ENCODE measurements at regions not wholly inside any gene's neighbourhood (a gene's known extent, or its start where the extent isn't known, plus 50 kb on each side); places are given as distances from the start of the nearest gene placed in this dataset.

GRCh38 chr4:114472269-114473032, 126.2 kb upstream of the UGT8 start:
- no peaks in the 10 kb centered on the region for H3K9me3 ChIP-seq
- no peaks in the 10 kb centered on the region for H3K4me1 ChIP-seq
- DNase-seq: no peak
- intact Hi-C loops (cut with DNase I; ENCODE audit: low total_unique reads): no loop called here
- in situ Hi-C loops (cut with MboI; ENCODE audit: low sequenced_read_pairs in 4 of 4): no loop called here
- no peak for TF ChIP-seq CTCF (IDR thresholded peaks at IDR 0.05 in 4 of 5, conservative IDR thresholded peaks at IDR 0.05 in 1 of 5)
- no peak for TF ChIP-seq POLR2A (IDR thresholded peaks at IDR 0.05)
- no peaks in the 10 kb centered on the region for H3K27me3 ChIP-seq
- no peak overlapping the region for H3K4me3 ChIP-seq
- H3K36me3 ChIP-seq: no peaks in the 10 kb centered on the region
- no peak overlapping the region for H3K27ac ChIP-seq
- ATAC-seq: no peak

GRCh38 chr4:114474188-114474800, 124.3 kb upstream of the UGT8 start:
- Histone ChIP-seq H3K4me1 (no peaks in the 10 kb centered on the region), H3K9me3 (no peaks in the 10 kb centered on the region), H3K27me3 (no peaks in the 10 kb centered on the region), H3K27ac (no peak overlapping the region), H3K36me3 (no peaks in the 10 kb centered on the region), H3K4me3 (no peak overlapping the region)
- ATAC-seq (no peak), DNase-seq (no peak)
- intact Hi-C loops (cut with DNase I; ENCODE audit: low total_unique reads): no loop called here
- in situ Hi-C loops (cut with MboI; ENCODE audit: low sequenced_read_pairs in 4 of 4): no loop called here
- TF ChIP-seq CTCF (IDR thresholded peaks at IDR 0.05 in 4 of 5, conservative IDR thresholded peaks at IDR 0.05 in 1 of 5) (no peak), POLR2A (IDR thresholded peaks at IDR 0.05) (no peak)

- in situ Hi-C loops (cut with MboI; ENCODE audit: low sequenced_read_pairs in 4 of 4) (no loop called here), intact Hi-C loops (cut with DNase I; ENCODE audit: low total_unique reads) (no loop called here)
- Histone ChIP-seq H3K27me3 (no peaks in the 10 kb centered on the region), H3K36me3 (no peaks in the 10 kb centered on the region), H3K27ac (no peak overlapping the region), H3K4me3 (no peak overlapping the region), H3K9me3 (no peaks in the 10 kb centered on the region), H3K4me1 (no peaks in the 10 kb centered on the region)
- TF ChIP-seq POLR2A (IDR thresholded peaks at IDR 0.05): no peak
- no peak for TF ChIP-seq CTCF (IDR thresholded peaks at IDR 0.05 in 4 of 5, conservative IDR thresholded peaks at IDR 0.05 in 1 of 5)
- DNase-seq (no peak), ATAC-seq (no peak)
These were observed 122.3 kb upstream of the UGT8 start for GRCh38 chr4:114476310-114476709.

- H3K9me3 ChIP-seq: no peaks in the 10 kb centered on the region
- H3K27ac ChIP-seq: no peak overlapping the region
- TF ChIP-seq CTCF (IDR thresholded peaks at IDR 0.05 in 4 of 5, conservative IDR thresholded peaks at IDR 0.05 in 1 of 5) (no peak), POLR2A (IDR thresholded peaks at IDR 0.05) (no peak)
- in situ Hi-C loops (cut with MboI; ENCODE audit: low sequenced_read_pairs in 4 of 4): no loop called here
- DNase-seq (no peak), ATAC-seq (no peak)
- H3K4me3 ChIP-seq: no peak overlapping the region
- H3K27me3 ChIP-seq: no peaks in the 10 kb centered on the region
- no peaks in the 10 kb centered on the region for H3K4me1 ChIP-seq
- no peaks in the 10 kb centered on the region for H3K36me3 ChIP-seq
- intact Hi-C loops (cut with DNase I; ENCODE audit: low total_unique reads): no loop called here
These were observed 119.0 kb upstream of the UGT8 start for GRCh38 chr4:114479595-114479994.

Data from gastrocnemius medialis (tissue), 4 donors.